Activated naive CD4-positive, alpha-beta T cell treated with anti-CD3 and anti-CD28 coated beads, Interleukin-2, amount 50 U/mL, for 24 hours (primary cell): ENCODE measurements at regions not wholly inside any gene's neighbourhood (a gene's known extent, or its start where the extent isn't known, plus 50 kb on each side); places are given as distances from the start of the nearest gene placed in this dataset.
"Not testable (repeated sequence)": the region's sequence is repeated elsewhere in the genome, so short reads cannot be mapped to it uniquely, and the experiment has no call there.

Experiments used
- H3K27ac Mint-ChIP-seq: one replicate; pipeline ENCODE4 v1.8.0; 2021; ENCODE audit warnings: mild to moderate bottlenecking, mixed read lengths
- H3K27me3 Mint-ChIP-seq: one replicate; pipeline ENCODE4 v1.8.0; 2021; ENCODE audit warnings: mixed read lengths
- H3K36me3 Mint-ChIP-seq: one replicate; pipeline ENCODE4 v1.8.0; 2021; ENCODE audit warnings: mixed read lengths
- H3K4me1 Mint-ChIP-seq: one replicate; pipeline ENCODE4 v1.8.0; 2021; ENCODE audit warnings: mixed read lengths
- H3K4me3 Mint-ChIP-seq: one replicate; pipeline ENCODE4 v1.8.0; 2021; ENCODE audit warnings: mild to moderate bottlenecking, mixed read lengths
- H3K9me3 Mint-ChIP-seq: one replicate; pipeline ENCODE4 v1.8.0; 2021; ENCODE audit warnings: mixed read lengths

DNA sequence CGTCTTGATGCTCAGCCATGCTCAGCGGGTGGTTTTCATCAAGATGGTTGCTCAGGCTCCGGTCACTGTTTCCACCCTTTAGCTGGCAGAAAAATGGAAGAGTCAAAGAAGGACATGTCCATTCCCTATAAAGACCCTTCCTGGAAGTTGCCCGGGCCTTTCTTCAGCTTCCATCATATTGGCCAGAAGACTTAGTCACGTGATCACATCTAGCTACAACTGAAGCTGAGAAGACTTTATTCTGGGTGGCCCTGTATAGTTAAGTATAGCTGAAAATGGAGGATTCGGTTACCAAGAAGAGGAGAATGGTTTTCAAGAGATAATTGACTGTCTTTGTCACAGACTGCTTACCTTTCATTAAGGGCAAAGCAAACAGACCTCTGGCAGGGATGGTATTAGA lies 296.7 kb upstream of the CASK start:
- Mint-ChIP-seq H3K4me1 (no peaks in the 10 kb centered on the region), H3K4me3 (no peak overlapping the region), H3K27ac (no peak overlapping the region), H3K36me3 (no peaks in the 10 kb centered on the region), H3K9me3 (no peaks in the 10 kb centered on the region), H3K27me3 (no peaks in the 10 kb centered on the region)

GRCh38 chrX:42219231-42219630 lies 295.9 kb upstream of the CASK start:
- Mint-ChIP-seq H3K27me3 (no peaks in the 10 kb centered on the region), H3K4me1 (no peaks in the 10 kb centered on the region), H3K36me3 (no peaks in the 10 kb centered on the region)

GRCh38 chrX:42195506-42195905 lies 272.2 kb upstream of the CASK start:
- Mint-ChIP-seq H3K9me3 (no peaks in the 10 kb centered on the region), H3K27me3 (no peaks in the 10 kb centered on the region), H3K4me3 (no peak overlapping the region), H3K27ac (no peak overlapping the region), H3K36me3 (no peaks in the 10 kb centered on the region), H3K4me1 (no peaks in the 10 kb centered on the region)

More at GRCh38 chrX:42219231-42219630, 295.9 kb upstream of the CASK start:
- Mint-ChIP-seq H3K27ac (no peak overlapping the region), H3K4me3 (no peak overlapping the region), H3K9me3 (no peaks in the 10 kb centered on the region)

- Mint-ChIP-seq H3K27me3 (no peaks in the 10 kb centered on the region), H3K27ac (no peak overlapping the region), H3K4me1 (no peaks in the 10 kb centered on the region), H3K9me3 (no peaks in the 10 kb centered on the region), H3K4me3 (no peak overlapping the region), H3K36me3 (no peaks in the 10 kb centered on the region)
These were observed 266.2 kb upstream of the CASK start for GRCh38 chrX:42189576-42189975.

- H3K27ac Mint-ChIP-seq: no peak overlapping the region
- H3K4me1 Mint-ChIP-seq: no peaks in the 10 kb centered on the region
- H3K9me3 Mint-ChIP-seq: no peaks in the 10 kb centered on the region
- H3K4me3 Mint-ChIP-seq: no peak overlapping the region
- H3K27me3 Mint-ChIP-seq: no peaks in the 10 kb centered on the region
- no peaks in the 10 kb centered on the region for H3K36me3 Mint-ChIP-seq
These were observed 265.4 kb upstream of the CASK start for GRCh38 chrX:42188730-42189129.

GRCh38 chrX:42176789-42177188 lies 253.4 kb upstream of the CASK start:
- Mint-ChIP-seq H3K4me3 (no peak overlapping the region), H3K36me3 (no peaks in the 10 kb centered on the region), H3K27me3 (no peaks in the 10 kb centered on the region), H3K27ac (no peak overlapping the region), H3K9me3 (no peaks in the 10 kb centered on the region), H3K4me1 (no peaks in the 10 kb centered on the region)

GRCh38 chrX:42175843-42176242 lies 252.5 kb upstream of the CASK start:
- H3K27me3 Mint-ChIP-seq: no peaks in the 10 kb centered on the region
- no peaks in the 10 kb centered on the region for H3K36me3 Mint-ChIP-seq
- no peak overlapping the region for H3K27ac Mint-ChIP-seq
- H3K9me3 Mint-ChIP-seq: no peaks in the 10 kb centered on the region
- no peak overlapping the region for H3K4me3 Mint-ChIP-seq
- no peaks in the 10 kb centered on the region for H3K4me1 Mint-ChIP-seq

DNA sequence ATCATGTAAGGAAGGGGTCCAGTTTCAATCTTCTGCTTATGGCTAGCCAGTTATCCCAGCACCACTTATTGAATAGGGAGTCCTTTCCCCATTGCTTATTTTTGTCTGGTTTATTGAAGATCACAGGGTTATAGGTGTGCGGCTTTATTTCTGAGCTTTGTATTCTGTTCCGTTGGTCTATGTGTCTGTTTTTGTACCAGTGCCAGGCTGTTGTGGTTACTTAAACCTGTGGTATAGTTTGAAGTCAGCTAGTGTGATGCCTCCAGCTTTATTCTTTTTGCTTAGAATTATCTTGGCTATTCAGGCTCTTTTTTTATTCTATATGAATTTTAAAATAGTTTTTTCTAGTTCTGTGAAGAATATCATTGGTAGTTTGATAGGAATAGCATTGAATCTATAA lies 234.6 kb upstream of the CASK start:
- H3K27ac Mint-ChIP-seq, H3K4me1 Mint-ChIP-seq, H3K27me3 Mint-ChIP-seq, H3K36me3 Mint-ChIP-seq, H3K4me3 Mint-ChIP-seq: not testable (repeated sequence)
- H3K9me3 Mint-ChIP-seq: peaks cover 19% of the 10 kb centered on the region

DNA sequence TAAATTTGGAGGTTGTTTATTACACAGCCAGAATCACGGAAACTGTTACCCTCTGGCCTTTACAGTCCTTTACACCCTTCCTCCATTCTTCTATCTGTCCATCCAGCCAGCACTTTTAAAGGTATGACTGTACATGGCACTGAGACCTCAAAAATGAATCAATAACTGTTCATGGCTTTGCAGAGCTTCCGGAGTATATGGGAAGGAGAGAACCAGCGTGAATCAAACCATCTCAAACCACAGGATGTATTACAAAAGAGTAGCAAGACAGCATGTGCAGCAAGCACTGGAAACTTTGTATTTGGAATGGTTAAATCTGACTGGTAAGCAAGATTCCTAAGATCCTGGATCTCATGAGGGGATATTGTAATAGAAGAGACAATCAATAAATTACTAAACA lies 228.5 kb upstream of the CASK start:
- H3K9me3 Mint-ChIP-seq: no peaks in the 10 kb centered on the region
- no peaks in the 10 kb centered on the region for H3K36me3 Mint-ChIP-seq
- H3K4me1 Mint-ChIP-seq: no peaks in the 10 kb centered on the region
- H3K27me3 Mint-ChIP-seq: no peaks in the 10 kb centered on the region
- H3K27ac Mint-ChIP-seq: no peak overlapping the region
- no peak overlapping the region for H3K4me3 Mint-ChIP-seq

GRCh38 chrX:42149765-42150164 lies 226.4 kb upstream of the CASK start:
- no peaks in the 10 kb centered on the region for H3K27me3 Mint-ChIP-seq
- no peaks in the 10 kb centered on the region for H3K4me1 Mint-ChIP-seq

DNA sequence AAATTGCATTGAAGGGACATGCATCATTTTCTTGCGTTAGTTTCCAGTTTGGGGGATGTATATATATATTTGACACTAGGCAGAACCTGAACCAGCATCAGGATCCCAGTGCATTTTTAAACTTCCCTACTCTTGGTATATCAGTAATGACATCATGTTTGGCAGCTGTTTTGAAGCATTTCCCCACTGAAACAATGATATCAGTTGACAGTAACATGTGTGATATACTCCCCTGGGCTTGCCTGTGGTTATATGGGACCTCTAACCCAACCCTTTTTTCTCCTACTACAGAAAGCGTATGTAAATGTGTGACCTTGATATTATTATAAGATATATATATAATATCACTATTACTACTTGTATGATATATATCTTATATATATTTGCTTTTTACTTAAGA lies 225.9 kb upstream of the CASK start:
- Mint-ChIP-seq H3K27ac (no peak overlapping the region), H3K36me3 (no peaks in the 10 kb centered on the region), H3K4me3 (no peak overlapping the region), H3K9me3 (no peaks in the 10 kb centered on the region), H3K27me3 (no peaks in the 10 kb centered on the region), H3K4me1 (no peaks in the 10 kb centered on the region)

More at GRCh38 chrX:42149765-42150164, 226.4 kb upstream of the CASK start:
- no peaks in the 10 kb centered on the region for H3K36me3 Mint-ChIP-seq
- H3K4me3 Mint-ChIP-seq: no peak overlapping the region
- H3K27ac Mint-ChIP-seq: no peak overlapping the region
- no peaks in the 10 kb centered on the region for H3K9me3 Mint-ChIP-seq

- Mint-ChIP-seq H3K36me3 (peaks cover 4% of the 10 kb centered on the region), H3K27me3 (no peaks in the 10 kb centered on the region), H3K4me3 (no peak overlapping the region), H3K9me3 (peaks cover 4% of the 10 kb centered on the region), H3K4me1 (no peaks in the 10 kb centered on the region), H3K27ac (no peak overlapping the region)
These were observed 220.7 kb upstream of the CASK start for GRCh38 chrX:42143866-42144592.

DNA sequence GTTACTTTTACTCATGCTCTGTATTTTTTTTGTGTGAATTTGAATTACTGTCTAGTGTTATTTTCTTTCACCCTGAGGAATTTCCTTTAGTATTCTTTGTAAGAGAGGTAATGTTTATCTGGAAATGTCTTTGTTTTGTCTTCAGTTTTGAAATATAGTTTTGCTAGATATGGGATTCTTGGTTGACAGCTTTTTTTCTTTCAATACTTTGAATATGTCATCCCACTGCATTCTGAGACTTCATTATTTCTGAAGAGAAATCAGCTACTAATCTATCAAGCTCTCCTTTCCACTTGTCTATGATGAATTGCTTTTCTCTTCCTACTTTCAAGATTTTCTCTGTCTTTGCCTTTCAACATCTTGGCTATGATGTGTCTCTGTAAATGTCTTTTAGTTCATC lies 217.0 kb upstream of the CASK start:
- no peaks in the 10 kb centered on the region for H3K27me3 Mint-ChIP-seq
- peaks cover 4% of the 10 kb centered on the region for H3K9me3 Mint-ChIP-seq
- H3K4me3 Mint-ChIP-seq: no peak overlapping the region
- no peaks in the 10 kb centered on the region for H3K4me1 Mint-ChIP-seq
- peaks cover 7% of the 10 kb centered on the region for H3K36me3 Mint-ChIP-seq
- H3K27ac Mint-ChIP-seq: no peak overlapping the region

DNA sequence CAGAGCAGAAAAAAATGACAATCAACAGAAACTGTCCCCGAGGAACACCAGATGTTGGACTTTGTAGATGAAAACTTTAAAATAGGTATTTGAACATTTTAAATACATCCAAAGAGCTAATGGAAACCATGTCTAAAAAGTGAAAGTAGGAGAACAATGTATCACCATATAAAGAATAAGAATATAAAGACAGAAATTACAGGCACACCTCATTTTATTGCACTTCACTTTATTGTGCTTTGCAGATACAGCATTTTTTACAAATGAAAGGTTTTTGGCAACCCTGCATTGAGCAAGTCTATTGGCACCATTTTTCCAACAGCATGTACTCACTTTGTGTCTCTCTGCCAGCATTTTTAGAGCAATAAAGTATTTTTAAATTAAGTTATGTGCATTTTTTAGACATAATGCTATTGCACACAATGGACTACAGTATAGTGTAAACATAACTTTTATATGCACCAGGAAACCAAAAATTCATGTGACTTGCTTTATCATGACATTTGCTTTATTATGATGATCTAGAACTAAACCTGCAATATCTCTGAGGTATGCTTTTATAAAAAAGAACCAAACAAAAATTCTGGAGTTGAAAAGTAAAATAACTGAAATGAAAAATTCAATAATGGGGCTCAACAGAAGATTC lies 212.4 kb upstream of the CASK start:
- H3K27ac Mint-ChIP-seq: no peak overlapping the region
- no peak overlapping the region for H3K4me3 Mint-ChIP-seq
- H3K9me3 Mint-ChIP-seq: no peaks in the 10 kb centered on the region
- peaks cover 6% of the 10 kb centered on the region for H3K4me1 Mint-ChIP-seq
- H3K36me3 Mint-ChIP-seq: peaks cover 5% of the 10 kb centered on the region
- no peaks in the 10 kb centered on the region for H3K27me3 Mint-ChIP-seq

GRCh38 chrX:42131856-42132255 lies 208.5 kb upstream of the CASK start:
- H3K9me3 Mint-ChIP-seq: no peaks in the 10 kb centered on the region
- H3K27me3 Mint-ChIP-seq: no peaks in the 10 kb centered on the region
- no peak overlapping the region for H3K4me3 Mint-ChIP-seq
- no peak overlapping the region for H3K27ac Mint-ChIP-seq
- H3K4me1 Mint-ChIP-seq: peaks cover 40% of the 10 kb centered on the region
- no peaks in the 10 kb centered on the region for H3K36me3 Mint-ChIP-seq

DNA sequence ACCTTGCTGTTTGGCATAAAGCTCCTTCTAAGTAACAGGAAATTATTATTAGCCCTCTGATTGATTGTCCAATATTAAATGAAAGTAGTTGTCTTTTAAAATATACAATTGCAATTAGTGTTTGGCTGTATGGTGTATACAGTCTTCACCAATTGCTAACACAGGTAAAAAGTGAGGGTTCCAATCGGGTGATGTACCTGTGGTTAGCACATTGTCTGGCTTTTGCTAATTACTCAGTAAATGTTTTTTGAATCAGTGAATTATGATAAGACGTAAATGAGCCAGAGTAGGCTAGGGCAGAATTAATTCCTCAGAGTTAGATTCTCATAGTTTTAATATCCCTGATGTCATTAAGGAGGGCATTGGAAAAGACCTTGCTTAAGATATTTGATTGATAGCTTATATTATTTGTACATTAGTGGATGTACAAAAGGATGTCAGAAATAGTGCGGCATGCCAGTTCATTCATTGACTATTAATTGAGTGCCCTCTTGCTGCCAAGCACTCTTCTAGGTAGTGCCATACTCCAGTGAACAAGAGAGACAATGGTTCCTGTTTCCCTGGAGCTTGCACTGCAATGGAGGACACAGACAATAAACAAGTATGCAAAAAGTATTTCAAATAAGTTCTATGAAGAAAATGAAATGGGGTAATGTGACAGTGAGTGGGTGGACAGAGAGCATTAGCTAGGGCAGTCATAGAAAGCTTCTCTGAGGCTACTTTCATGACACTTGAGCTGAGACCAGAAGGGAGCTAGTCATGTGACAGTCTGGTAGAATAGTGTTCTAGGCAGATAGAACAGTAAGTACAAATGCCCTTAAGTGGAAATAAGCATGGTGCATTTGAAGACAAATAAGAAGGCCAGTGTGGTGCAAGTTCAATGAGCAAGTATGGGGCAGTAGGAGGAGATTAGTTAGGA lies 205.9 kb upstream of the CASK start:
- H3K4me1 Mint-ChIP-seq: peaks cover 40% of the 10 kb centered on the region
- no peaks in the 10 kb centered on the region for H3K36me3 Mint-ChIP-seq
- no peaks in the 10 kb centered on the region for H3K27me3 Mint-ChIP-seq
- H3K27ac Mint-ChIP-seq: no peak overlapping the region
- H3K9me3 Mint-ChIP-seq: no peaks in the 10 kb centered on the region
- H3K4me3 Mint-ChIP-seq: no peak overlapping the region
